PC-9 (cell line): ENCODE measurements at regions not wholly inside any gene's neighbourhood (a gene's known extent, or its start where the extent isn't known, plus 50 kb on each side); places are given as distances from the start of the nearest gene placed in this dataset.

Experiments
- CTCF ChIP-seq: fragments of 200-600 bp; sonication (generic); conservative IDR thresholded peaks from 2 replicates; pipeline ENCODE4 v1.6.1; 2017; ENCODE audit warnings: mixed run types, antibody characterized with exemption, mild to moderate bottlenecking, moderate library complexity
- EZH2 ChIP-seq: fragments of 200-600 bp; sonication (generic); IDR thresholded peaks from 2 replicates; pipeline ENCODE4 v1.8.0; 2017; ENCODE audit warnings: antibody characterized with exemption, low read depth

- TF ChIP-seq CTCF (no peak), EZH2 (no peak)
These were observed 859.4 kb upstream of the NR2F2 start for GRCh38 chr15:95470997-95471689.
